GM06990 (cell line): ENCODE measurements at regions not wholly inside any gene's neighbourhood (a gene's known extent, or its start where the extent isn't known, plus 50 kb on each side); places are given as distances from the start of the nearest gene placed in this dataset.

Source experiments
- DNase-seq: peaks from one replicate; pipeline ENCODE4 v3.0.0-alpha.2; 2011; ENCODE audit not compliant: insufficient read length; ENCODE audit errors: extremely low read depth
- H3K27me3 ChIP-seq: replicated peaks from 2 replicates; pipeline ENCODE4 v1.6.0; 2011; ENCODE audit warnings: low read length; ENCODE audit not compliant: control insufficient read depth, insufficient read depth
- H3K36me3 ChIP-seq: 2 replicates; pipeline ENCODE4 v1.5.1; 2011; ENCODE audit warnings: low read length; ENCODE audit not compliant: control insufficient read depth, insufficient read depth
- H3K4me3 ChIP-seq: replicated peaks from 2 replicates; pipeline ENCODE4 v1.5.1; 2011; ENCODE audit warnings: low read depth, mild to moderate bottlenecking, control low read depth, low read length
- TF ChIP-seq, protein P1 (sequence below): IDR thresholded peaks from 2 replicates; pipeline ENCODE4 v1.5.1; 2011; ENCODE audit warnings: low read length, control low read depth, mild to moderate bottlenecking, inconsistent platforms; ENCODE audit not compliant: insufficient read depth, poor library complexity, severe bottlenecking

- no peak for DNase-seq
- no peaks in the 10 kb centered on the region for H3K27me3 ChIP-seq
- no peak overlapping the region for H3K4me3 ChIP-seq
- H3K36me3 ChIP-seq = no peaks in the 10 kb centered on the region
- TF ChIP-seq, protein P1, sequence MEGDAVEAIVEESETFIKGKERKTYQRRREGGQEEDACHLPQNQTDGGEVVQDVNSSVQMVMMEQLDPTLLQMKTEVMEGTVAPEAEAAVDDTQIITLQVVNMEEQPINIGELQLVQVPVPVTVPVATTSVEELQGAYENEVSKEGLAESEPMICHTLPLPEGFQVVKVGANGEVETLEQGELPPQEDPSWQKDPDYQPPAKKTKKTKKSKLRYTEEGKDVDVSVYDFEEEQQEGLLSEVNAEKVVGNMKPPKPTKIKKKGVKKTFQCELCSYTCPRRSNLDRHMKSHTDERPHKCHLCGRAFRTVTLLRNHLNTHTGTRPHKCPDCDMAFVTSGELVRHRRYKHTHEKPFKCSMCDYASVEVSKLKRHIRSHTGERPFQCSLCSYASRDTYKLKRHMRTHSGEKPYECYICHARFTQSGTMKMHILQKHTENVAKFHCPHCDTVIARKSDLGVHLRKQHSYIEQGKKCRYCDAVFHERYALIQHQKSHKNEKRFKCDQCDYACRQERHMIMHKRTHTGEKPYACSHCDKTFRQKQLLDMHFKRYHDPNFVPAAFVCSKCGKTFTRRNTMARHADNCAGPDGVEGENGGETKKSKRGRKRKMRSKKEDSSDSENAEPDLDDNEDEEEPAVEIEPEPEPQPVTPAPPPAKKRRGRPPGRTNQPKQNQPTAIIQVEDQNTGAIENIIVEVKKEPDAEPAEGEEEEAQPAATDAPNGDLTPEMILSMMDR = no peak
Observed at GRCh38 chr18:14958701-14959100, 210.7 kb downstream of the ANKRD30B start.

GRCh38 chr18:14959550-14959949 is 211.6 kb downstream of the ANKRD30B start:
- TF ChIP-seq, protein P1 = no peak
- H3K27me3 ChIP-seq = no peaks in the 10 kb centered on the region
- H3K36me3 ChIP-seq = no peaks in the 10 kb centered on the region
- no peak for DNase-seq
- no peak overlapping the region for H3K4me3 ChIP-seq

DNA sequence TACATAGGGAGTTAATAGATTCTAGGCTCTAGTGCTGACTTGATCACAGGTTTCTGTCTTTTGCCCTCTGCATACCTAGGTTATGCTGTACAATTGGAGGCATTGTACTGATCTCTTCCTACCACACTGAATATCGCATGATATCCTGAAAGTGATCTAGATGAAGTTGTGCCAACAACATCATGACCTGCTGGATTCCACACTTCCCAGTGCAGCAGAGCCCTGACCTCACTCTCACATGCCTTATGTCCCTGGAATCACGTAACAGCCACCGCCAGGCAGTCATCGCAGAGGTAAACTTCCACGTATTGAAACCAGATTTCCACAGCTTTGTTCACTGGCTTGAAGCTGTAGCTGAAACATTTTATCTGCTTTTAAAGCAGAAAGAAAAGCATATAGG is 214.0 kb downstream of the ANKRD30B start:
- Histone ChIP-seq H3K27me3 (no peaks in the 10 kb centered on the region), H3K4me3 (no peak overlapping the region), H3K36me3 (no peaks in the 10 kb centered on the region)
- no peak for DNase-seq
- TF ChIP-seq, protein P1 = no peak

GRCh38 chr18:14962626-14963025 is 214.7 kb downstream of the ANKRD30B start:
- Histone ChIP-seq H3K4me3 (no peak overlapping the region), H3K36me3 (no peaks in the 10 kb centered on the region), H3K27me3 (no peaks in the 10 kb centered on the region)
- no peak for DNase-seq
- TF ChIP-seq, protein P1 = no peak

DNA sequence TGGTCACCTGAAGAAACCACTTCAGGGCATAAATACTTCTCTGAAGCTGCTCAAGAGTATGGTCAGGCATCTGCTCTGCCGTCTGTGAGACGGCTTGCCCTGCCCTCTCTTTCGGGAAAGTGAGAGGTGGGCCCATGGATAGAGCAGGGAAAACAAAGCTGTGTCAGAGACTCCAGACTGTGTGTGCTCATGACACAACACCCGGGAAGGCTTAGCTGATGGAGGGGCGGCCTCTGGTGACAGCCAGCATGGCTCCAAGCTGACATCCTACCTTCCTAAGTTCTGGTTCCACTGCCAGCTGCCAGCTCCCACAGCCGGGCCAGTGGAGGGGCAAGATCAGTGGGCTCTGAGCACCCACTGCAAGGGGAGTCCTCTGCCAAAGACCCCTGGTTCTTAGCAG is 215.3 kb downstream of the ANKRD30B start:
- Histone ChIP-seq H3K27me3 (no peaks in the 10 kb centered on the region), H3K36me3 (no peaks in the 10 kb centered on the region), H3K4me3 (no peak overlapping the region)
- TF ChIP-seq, protein P1 = no peak
- no peak for DNase-seq

- DNase-seq = no peak
- no peaks in the 10 kb centered on the region for H3K36me3 ChIP-seq
Observed at GRCh38 chr18:14964002-14964401, 216.0 kb downstream of the ANKRD30B start.

More at GRCh38 chr18:14964002-14964401, 216.0 kb downstream of the ANKRD30B start:
- H3K27me3 ChIP-seq = no peaks in the 10 kb centered on the region
- H3K4me3 ChIP-seq = no peak overlapping the region
- TF ChIP-seq, protein P1 = no peak
